D721Med (cell line): ENCODE measurements at regions not wholly inside any gene's neighbourhood (a gene's known extent, or its start where the extent isn't known, plus 50 kb on each side); places are given as distances from the start of the nearest gene placed in this dataset.

Experiments
- DNase-seq: peaks from one replicate; pipeline ENCODE4 v3.0.0; 2011; ENCODE audit warnings: low spot score; ENCODE audit not compliant: insufficient read length
- FAIRE-seq: peaks from 2 replicates; lab custom pipeline; 2011; peaks lifted over from hg19 to GRCh38; lab: Jason Lieb, UNC
- CTCF ChIP-seq: IDR thresholded peaks from 2 replicates; pipeline ENCODE4 v1.5.1; 2012; ENCODE audit warnings: mild to moderate bottlenecking, control low read depth; ENCODE audit not compliant: insufficient read depth; ENCODE audit errors: missing control alignments

GRCh38 chr4:8763966-8764901 is 107.4 kb downstream of the HMX1 start:
- FAIRE-seq (no peak), DNase-seq (no peak)

GRCh38 chr4:8762951-8763735 is 108.5 kb downstream of the HMX1 start:
- FAIRE-seq (no peak), DNase-seq (no peak)
- TF ChIP-seq CTCF, result no peak

More at GRCh38 chr4:8763966-8764901, 107.4 kb downstream of the HMX1 start:
- TF ChIP-seq CTCF, result no peak

- no peak for DNase-seq
- no peak for FAIRE-seq
- no peak for TF ChIP-seq CTCF
These were observed 109.3 kb downstream of the HMX1 start for GRCh38 chr4:8762356-8762755.

GRCh38 chr4:8761824-8762205 is 109.8 kb downstream of the HMX1 start:
- no peak for FAIRE-seq
- no peak for DNase-seq
- TF ChIP-seq CTCF, result no peak

- no peak for DNase-seq
- TF ChIP-seq CTCF, result no peak
- FAIRE-seq, result no peak
These were observed 110.3 kb downstream of the HMX1 start for GRCh38 chr4:8761167-8761823.

GRCh38 chr4:8760561-8760960 is 111.1 kb downstream of the HMX1 start:
- DNase-seq (no peak), FAIRE-seq (no peak)
- no peak for TF ChIP-seq CTCF
